ENCODE measurements at regions not wholly inside any gene's neighbourhood (a gene's known extent, or its start where the extent isn't known, plus 50 kb on each side); places are given as distances from the start of the nearest gene placed in this dataset.

GRCh38 chr1:216851073-216851472 lies 127.8 kb upstream of the ESRRG start:
- TF ChIP-seq FOXM1 (IDR thresholded peaks at IDR 0.05; ENCODE audit: borderline replicate concordance, low read depth) (no peak), RAD21 (IDR thresholded peaks at IDR 0.05; ENCODE audit: low read depth) (no peak), YY1 (IDR thresholded peaks at IDR 0.05; ENCODE audit: low read depth) (no peak), MAX (IDR thresholded peaks at IDR 0.05) (no peak)
